GM12891 (cell line): ENCODE measurements at regions not wholly inside any gene's neighbourhood (a gene's known extent, or its start where the extent isn't known, plus 50 kb on each side); places are given as distances from the start of the nearest gene placed in this dataset.

Source experiments
- POLR2A ChIP-seq: IDR thresholded peaks from 2 replicates; pipeline ENCODE4 v1.6.1; 2011; ENCODE audit warnings: low read depth, low read length, control low read depth
- POLR2AphosphoS5 ChIP-seq: IDR thresholded peaks from 2 replicates; pipeline ENCODE4 v1.6.1; 2011; ENCODE audit warnings: low read depth, low read length, control low read depth

GRCh38 chr2:82508702-82509101, 1950.4 kb downstream of the SUCLG1 start:
- TF ChIP-seq POLR2A (no peak), POLR2AphosphoS5 (no peak)
